ENCODE measurements at regions not wholly inside any gene's neighbourhood (a gene's known extent, or its start where the extent isn't known, plus 50 kb on each side); places are given as distances from the start of the nearest gene placed in this dataset.

DNA sequence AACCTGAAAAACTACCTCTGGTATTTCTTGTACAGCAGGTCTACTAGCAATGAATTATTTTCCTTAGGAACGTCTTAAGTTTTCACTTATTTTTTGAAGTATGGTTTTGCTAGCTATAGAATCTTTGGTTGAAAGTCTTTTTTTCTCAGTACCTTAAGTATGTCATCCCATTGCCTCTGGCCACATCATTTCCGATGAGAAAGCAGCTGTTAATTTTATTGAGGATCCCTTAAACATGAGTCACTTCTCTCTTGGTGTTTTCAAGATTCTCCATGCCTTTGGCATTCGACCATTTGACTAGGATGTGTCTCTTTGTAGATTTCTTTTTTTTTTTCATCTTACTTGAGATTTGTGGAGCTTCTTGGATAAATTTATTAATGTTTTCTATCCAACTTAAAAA, 803.8 kb upstream of the AMOT start:
- TF ChIP-seq, protein P1, sequence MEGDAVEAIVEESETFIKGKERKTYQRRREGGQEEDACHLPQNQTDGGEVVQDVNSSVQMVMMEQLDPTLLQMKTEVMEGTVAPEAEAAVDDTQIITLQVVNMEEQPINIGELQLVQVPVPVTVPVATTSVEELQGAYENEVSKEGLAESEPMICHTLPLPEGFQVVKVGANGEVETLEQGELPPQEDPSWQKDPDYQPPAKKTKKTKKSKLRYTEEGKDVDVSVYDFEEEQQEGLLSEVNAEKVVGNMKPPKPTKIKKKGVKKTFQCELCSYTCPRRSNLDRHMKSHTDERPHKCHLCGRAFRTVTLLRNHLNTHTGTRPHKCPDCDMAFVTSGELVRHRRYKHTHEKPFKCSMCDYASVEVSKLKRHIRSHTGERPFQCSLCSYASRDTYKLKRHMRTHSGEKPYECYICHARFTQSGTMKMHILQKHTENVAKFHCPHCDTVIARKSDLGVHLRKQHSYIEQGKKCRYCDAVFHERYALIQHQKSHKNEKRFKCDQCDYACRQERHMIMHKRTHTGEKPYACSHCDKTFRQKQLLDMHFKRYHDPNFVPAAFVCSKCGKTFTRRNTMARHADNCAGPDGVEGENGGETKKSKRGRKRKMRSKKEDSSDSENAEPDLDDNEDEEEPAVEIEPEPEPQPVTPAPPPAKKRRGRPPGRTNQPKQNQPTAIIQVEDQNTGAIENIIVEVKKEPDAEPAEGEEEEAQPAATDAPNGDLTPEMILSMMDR (IDR thresholded peaks at IDR 0.05 in 8 of 11, conservative IDR thresholded peaks at IDR 0.05 in 3 of 11) = no peak
- TF ChIP-seq POLR2A (IDR thresholded peaks at IDR 0.05) (no peak), POLR2AphosphoS5 (IDR thresholded peaks at IDR 0.05) (no peak)
